ENCODE measurements at regions not wholly inside any gene's neighbourhood (a gene's known extent, or its start where the extent isn't known, plus 50 kb on each side); places are given as distances from the start of the nearest gene placed in this dataset.

DNA sequence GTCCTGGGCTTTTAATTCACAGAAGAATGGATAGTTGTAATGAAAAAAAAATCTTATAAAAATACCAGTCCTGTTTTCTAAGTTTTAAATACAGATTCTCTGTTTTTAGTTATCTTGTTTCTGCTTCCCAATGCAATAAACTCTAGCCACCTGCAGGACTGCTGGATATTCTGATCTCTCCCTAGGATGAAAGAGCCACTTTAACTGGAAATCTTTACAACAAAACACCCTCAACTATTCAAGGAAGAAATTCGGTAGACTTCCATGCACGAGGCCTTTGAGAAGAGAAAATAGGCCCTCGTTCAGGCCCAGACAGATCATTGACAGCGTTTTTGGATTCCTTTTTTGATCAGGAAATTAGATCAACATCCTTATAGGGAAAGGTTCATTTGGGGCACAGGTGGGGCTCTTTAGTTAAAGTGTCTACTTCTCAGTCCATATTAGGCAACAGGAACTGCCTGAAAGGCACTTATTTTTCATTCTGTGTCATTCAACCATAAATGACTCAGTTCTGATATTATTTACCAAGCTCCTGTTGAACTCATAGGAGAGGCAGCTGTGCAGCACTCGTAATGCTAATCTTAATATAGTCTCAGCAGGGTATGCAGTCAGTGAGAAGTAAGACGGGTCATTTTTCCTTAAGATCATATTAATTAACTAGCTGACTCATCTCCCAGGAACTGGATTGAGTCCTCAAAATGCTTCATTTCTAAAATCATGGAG lies 71.1 kb upstream of the ERRFI1 start:
- Histone ChIP-seq H3K9me3 (ENCODE audit: low read length) (no peaks in the 10 kb centered on the region), H3K27ac (ENCODE audit: low read length) (no peak overlapping the region), H3K9me2 (ENCODE audit: insufficient read depth, low read length) (no peaks in the 10 kb centered on the region), H3K27me3 (ENCODE audit: insufficient read depth, low read depth, low read length) (no peaks in the 10 kb centered on the region), H2AFZ (ENCODE audit: low read depth, low read length) (no peak overlapping the region), H3K4me3 (ENCODE audit: low read length) (no peak overlapping the region), H3K9ac (ENCODE audit: low read length) (no peak overlapping the region), H3K4me2 (ENCODE audit: low read length) (no peak overlapping the region), H3K79me2 (replicated peaks; ENCODE audit: insufficient read depth, low read length) (no peaks in the 10 kb centered on the region), H3K36me3 (ENCODE audit: insufficient read depth, low read length) (no peaks in the 10 kb centered on the region), H3F3A (ENCODE audit: insufficient read depth, low read length, poor library complexity, severe bottlenecking) (no peaks in the 10 kb centered on the region), H4K20me1 (ENCODE audit: insufficient read depth) (no peaks in the 10 kb centered on the region)
- TF ChIP-seq EP300 (conservative IDR thresholded peaks at IDR 0.05; ENCODE audit: poor library complexity, severe bottlenecking) (no peak), RAD21 (conservative IDR thresholded peaks at IDR 0.05) (no peak), SMC3 (conservative IDR thresholded peaks at IDR 0.05; ENCODE audit: poor library complexity) (no peak), MXI1 (conservative IDR thresholded peaks at IDR 0.05; ENCODE audit: poor library complexity, severe bottlenecking) (no peak), TAF1 (IDR thresholded peaks at IDR 0.05; ENCODE audit: low read depth) (no peak)
- TF ChIP-seq, protein P1, sequence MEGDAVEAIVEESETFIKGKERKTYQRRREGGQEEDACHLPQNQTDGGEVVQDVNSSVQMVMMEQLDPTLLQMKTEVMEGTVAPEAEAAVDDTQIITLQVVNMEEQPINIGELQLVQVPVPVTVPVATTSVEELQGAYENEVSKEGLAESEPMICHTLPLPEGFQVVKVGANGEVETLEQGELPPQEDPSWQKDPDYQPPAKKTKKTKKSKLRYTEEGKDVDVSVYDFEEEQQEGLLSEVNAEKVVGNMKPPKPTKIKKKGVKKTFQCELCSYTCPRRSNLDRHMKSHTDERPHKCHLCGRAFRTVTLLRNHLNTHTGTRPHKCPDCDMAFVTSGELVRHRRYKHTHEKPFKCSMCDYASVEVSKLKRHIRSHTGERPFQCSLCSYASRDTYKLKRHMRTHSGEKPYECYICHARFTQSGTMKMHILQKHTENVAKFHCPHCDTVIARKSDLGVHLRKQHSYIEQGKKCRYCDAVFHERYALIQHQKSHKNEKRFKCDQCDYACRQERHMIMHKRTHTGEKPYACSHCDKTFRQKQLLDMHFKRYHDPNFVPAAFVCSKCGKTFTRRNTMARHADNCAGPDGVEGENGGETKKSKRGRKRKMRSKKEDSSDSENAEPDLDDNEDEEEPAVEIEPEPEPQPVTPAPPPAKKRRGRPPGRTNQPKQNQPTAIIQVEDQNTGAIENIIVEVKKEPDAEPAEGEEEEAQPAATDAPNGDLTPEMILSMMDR (IDR thresholded peaks at IDR 0.05; ENCODE audit: poor library complexity, severe bottlenecking): no peak
- TF ChIP-seq, protein P2, sequence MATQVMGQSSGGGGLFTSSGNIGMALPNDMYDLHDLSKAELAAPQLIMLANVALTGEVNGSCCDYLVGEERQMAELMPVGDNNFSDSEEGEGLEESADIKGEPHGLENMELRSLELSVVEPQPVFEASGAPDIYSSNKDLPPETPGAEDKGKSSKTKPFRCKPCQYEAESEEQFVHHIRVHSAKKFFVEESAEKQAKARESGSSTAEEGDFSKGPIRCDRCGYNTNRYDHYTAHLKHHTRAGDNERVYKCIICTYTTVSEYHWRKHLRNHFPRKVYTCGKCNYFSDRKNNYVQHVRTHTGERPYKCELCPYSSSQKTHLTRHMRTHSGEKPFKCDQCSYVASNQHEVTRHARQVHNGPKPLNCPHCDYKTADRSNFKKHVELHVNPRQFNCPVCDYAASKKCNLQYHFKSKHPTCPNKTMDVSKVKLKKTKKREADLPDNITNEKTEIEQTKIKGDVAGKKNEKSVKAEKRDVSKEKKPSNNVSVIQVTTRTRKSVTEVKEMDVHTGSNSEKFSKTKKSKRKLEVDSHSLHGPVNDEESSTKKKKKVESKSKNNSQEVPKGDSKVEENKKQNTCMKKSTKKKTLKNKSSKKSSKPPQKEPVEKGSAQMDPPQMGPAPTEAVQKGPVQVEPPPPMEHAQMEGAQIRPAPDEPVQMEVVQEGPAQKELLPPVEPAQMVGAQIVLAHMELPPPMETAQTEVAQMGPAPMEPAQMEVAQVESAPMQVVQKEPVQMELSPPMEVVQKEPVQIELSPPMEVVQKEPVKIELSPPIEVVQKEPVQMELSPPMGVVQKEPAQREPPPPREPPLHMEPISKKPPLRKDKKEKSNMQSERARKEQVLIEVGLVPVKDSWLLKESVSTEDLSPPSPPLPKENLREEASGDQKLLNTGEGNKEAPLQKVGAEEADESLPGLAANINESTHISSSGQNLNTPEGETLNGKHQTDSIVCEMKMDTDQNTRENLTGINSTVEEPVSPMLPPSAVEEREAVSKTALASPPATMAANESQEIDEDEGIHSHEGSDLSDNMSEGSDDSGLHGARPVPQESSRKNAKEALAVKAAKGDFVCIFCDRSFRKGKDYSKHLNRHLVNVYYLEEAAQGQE (IDR thresholded peaks at IDR 0.05; ENCODE audit: borderline replicate concordance): no peak

DNA sequence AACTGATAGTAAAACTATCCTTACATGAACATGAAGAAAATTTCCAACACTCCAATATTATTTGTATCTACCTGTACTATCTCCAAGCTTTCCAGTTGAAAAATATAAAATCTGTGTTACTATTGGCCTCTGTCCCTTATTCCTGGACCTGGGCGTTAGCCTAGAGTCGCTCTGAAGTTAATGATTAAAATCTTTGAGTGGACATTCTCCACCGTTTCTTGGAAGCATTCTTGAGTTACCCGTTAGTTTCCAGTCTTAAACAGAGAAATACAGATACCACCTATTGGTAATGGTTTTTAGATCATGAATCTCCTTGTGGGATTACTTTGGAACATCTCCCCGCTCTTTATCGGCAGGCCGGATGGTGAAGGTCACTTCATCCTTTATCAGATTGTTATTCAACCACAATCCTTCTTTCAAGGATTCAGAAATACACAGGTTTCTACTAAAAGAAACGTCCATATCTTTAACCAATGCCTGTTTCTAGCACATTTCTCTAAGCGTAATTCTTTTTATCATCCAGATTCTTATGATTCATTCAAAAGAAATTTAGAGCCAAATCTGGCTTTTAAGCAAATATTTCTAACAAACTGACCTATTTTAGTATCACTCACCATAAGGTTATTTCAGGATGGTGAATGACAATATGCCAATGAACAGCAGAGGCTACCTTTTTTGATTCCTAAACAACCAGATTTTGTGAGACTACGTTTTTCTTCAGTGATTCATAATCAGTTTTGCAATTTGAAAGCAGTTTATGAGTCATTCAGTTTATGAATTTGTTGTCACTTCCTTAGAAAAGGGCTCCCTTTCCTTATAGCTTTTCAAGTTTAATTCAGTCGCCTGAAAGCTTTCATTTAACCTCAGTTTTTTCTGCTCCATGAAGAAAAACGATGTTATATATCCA lies 70.2 kb upstream of the ERRFI1 start:
- Histone ChIP-seq H2AFZ (ENCODE audit: low read depth, low read length) (no peak overlapping the region), H3K4me3 (ENCODE audit: low read length) (no peak overlapping the region), H3K4me2 (ENCODE audit: low read length) (no peak overlapping the region), H3K9me2 (ENCODE audit: insufficient read depth, low read length) (no peaks in the 10 kb centered on the region), H3F3A (ENCODE audit: insufficient read depth, low read length, poor library complexity, severe bottlenecking) (no peaks in the 10 kb centered on the region), H4K20me1 (ENCODE audit: insufficient read depth) (no peaks in the 10 kb centered on the region), H3K36me3 (ENCODE audit: insufficient read depth, low read length) (no peaks in the 10 kb centered on the region), H3K27me3 (ENCODE audit: insufficient read depth, low read depth, low read length) (no peaks in the 10 kb centered on the region), H3K79me2 (replicated peaks; ENCODE audit: insufficient read depth, low read length) (no peaks in the 10 kb centered on the region), H3K27ac (ENCODE audit: low read length) (no peak overlapping the region), H3K9ac (ENCODE audit: low read length) (no peak overlapping the region), H3K9me3 (ENCODE audit: low read length) (no peaks in the 10 kb centered on the region)
- TF ChIP-seq RAD21 (conservative IDR thresholded peaks at IDR 0.05) (no peak), SMC3 (conservative IDR thresholded peaks at IDR 0.05; ENCODE audit: poor library complexity) (no peak), EZH2 (IDR thresholded peaks at IDR 0.05; ENCODE audit: borderline replicate concordance, insufficient read depth, low read length, poor library complexity, severe bottlenecking) (no peak), TAF1 (IDR thresholded peaks at IDR 0.05; ENCODE audit: low read depth) (no peak), POLR2AphosphoS5 (IDR thresholded peaks at IDR 0.05) (no peak), EP300 (conservative IDR thresholded peaks at IDR 0.05; ENCODE audit: poor library complexity, severe bottlenecking) (no peak), MXI1 (conservative IDR thresholded peaks at IDR 0.05; ENCODE audit: poor library complexity, severe bottlenecking) (no peak)
- TF ChIP-seq, protein P2 (IDR thresholded peaks at IDR 0.05; ENCODE audit: borderline replicate concordance): no peak
- TF ChIP-seq, protein P1 (IDR thresholded peaks at IDR 0.05; ENCODE audit: poor library complexity, severe bottlenecking): no peak
